GM18870 (cell line): ENCODE measurements at regions not wholly inside any gene's neighbourhood (a gene's known extent, or its start where the extent isn't known, plus 50 kb on each side); places are given as distances from the start of the nearest gene placed in this dataset.
"Not testable (repeated sequence)": the region's sequence is repeated elsewhere in the genome, so short reads cannot be mapped to it uniquely, and the experiment has no call there.

Source experiments
- ATAC-seq: cut with Tn5 transposase; IDR thresholded peaks from one replicate; pipeline ENCODE4 v1.9.1; 2021; ENCODE audit warnings: moderate library complexity; ENCODE audit not compliant: unreplicated experiment

GRCh38 chr10:60523371-60523770 lies 133.7 kb upstream of the ANK3 start:
- ATAC-seq, result not testable (repeated sequence)

- ATAC-seq, result no peak
These were observed 132.9 kb upstream of the ANK3 start for GRCh38 chr10:60522617-60523016.

GRCh38 chr10:60521974-60522405 lies 132.3 kb upstream of the ANK3 start:
- no peak for ATAC-seq

GRCh38 chr10:60518745-60519144 lies 129.1 kb upstream of the ANK3 start:
- ATAC-seq, result no peak

GRCh38 chr10:60517805-60518204 lies 128.1 kb upstream of the ANK3 start:
- ATAC-seq, result no peak

GRCh38 chr10:60513281-60513680 lies 123.6 kb upstream of the ANK3 start:
- peak; percentile 86 for ATAC-seq

- ATAC-seq, result no peak
These were observed 122.0 kb upstream of the ANK3 start for GRCh38 chr10:60511477-60512229.

GRCh38 chr10:60508831-60509230 lies 119.2 kb upstream of the ANK3 start:
- no peak for ATAC-seq

GRCh38 chr10:60508037-60508436 lies 118.4 kb upstream of the ANK3 start:
- no peak for ATAC-seq

GRCh38 chr10:60502621-60503020 lies 112.9 kb upstream of the ANK3 start:
- no peak for ATAC-seq

GRCh38 chr10:60498985-60499384 lies 109.3 kb upstream of the ANK3 start:
- no peak for ATAC-seq

GRCh38 chr10:60497364-60497763 lies 107.7 kb upstream of the ANK3 start:
- no peak for ATAC-seq

GRCh38 chr10:60496181-60496580 lies 106.5 kb upstream of the ANK3 start:
- ATAC-seq, result no peak

- ATAC-seq, result no peak
These were observed 105.8 kb upstream of the ANK3 start for GRCh38 chr10:60495338-60496055.

- no peak for ATAC-seq
These were observed 105.1 kb upstream of the ANK3 start for GRCh38 chr10:60494774-60495173.

GRCh38 chr10:60491162-60491561 lies 101.5 kb upstream of the ANK3 start:
- no peak for ATAC-seq

- no peak for ATAC-seq
These were observed 100.3 kb upstream of the ANK3 start for GRCh38 chr10:60490013-60490412.

GRCh38 chr10:60488111-60488669 lies 98.5 kb upstream of the ANK3 start:
- ATAC-seq, result no peak

GRCh38 chr10:60487543-60487942 lies 97.9 kb upstream of the ANK3 start:
- no peak for ATAC-seq

- ATAC-seq, result no peak
These were observed 95.3 kb upstream of the ANK3 start for GRCh38 chr10:60485025-60485424.

GRCh38 chr10:60480865-60481563 lies 91.3 kb upstream of the ANK3 start:
- ATAC-seq, result no peak
